ENCODE measurements at regions not wholly inside any gene's neighbourhood (a gene's known extent, or its start where the extent isn't known, plus 50 kb on each side); places are given as distances from the start of the nearest gene placed in this dataset.

DNA sequence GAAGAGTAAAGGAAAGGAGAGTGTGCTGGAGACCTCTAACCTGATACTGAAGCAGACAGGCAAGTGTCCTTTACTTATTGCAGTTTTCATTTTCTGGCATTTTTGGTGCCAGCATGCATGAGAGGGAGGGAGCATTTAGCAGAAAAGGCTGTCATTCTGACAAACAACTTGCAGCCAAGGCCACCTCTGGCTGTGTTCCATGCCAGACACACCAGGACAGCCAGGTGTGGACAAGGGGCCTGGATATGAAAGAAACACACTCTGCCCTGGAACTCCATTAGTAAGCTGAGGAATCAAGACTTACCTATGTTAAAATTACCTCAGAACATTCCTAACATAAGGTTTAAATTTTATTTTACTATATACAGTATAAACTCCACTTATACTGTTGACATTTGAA, 365.4 kb upstream of the CAMK1G start:
- TF ChIP-seq POLR2AphosphoS5 (IDR thresholded peaks at IDR 0.05): no peak
- TF ChIP-seq, protein P1, sequence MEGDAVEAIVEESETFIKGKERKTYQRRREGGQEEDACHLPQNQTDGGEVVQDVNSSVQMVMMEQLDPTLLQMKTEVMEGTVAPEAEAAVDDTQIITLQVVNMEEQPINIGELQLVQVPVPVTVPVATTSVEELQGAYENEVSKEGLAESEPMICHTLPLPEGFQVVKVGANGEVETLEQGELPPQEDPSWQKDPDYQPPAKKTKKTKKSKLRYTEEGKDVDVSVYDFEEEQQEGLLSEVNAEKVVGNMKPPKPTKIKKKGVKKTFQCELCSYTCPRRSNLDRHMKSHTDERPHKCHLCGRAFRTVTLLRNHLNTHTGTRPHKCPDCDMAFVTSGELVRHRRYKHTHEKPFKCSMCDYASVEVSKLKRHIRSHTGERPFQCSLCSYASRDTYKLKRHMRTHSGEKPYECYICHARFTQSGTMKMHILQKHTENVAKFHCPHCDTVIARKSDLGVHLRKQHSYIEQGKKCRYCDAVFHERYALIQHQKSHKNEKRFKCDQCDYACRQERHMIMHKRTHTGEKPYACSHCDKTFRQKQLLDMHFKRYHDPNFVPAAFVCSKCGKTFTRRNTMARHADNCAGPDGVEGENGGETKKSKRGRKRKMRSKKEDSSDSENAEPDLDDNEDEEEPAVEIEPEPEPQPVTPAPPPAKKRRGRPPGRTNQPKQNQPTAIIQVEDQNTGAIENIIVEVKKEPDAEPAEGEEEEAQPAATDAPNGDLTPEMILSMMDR (IDR thresholded peaks at IDR 0.05): no peak
- TF ChIP-seq POLR2A (IDR thresholded peaks at IDR 0.05): no peak

Data from sigmoid colon (tissue), 4 donors.